IMR-90 (cell line): ENCODE measurements at regions not wholly inside any gene's neighbourhood (a gene's known extent, or its start where the extent isn't known, plus 50 kb on each side); places are given as distances from the start of the nearest gene placed in this dataset.

Experiments used
- ATAC-seq: fragments of 200-7000 bp; cut with Tn5 transposase; 2 replicates; pipeline ENCODE4 v1.9.1; 2020; ENCODE audit warnings: low read depth, mild to moderate bottlenecking, moderate library complexity
- BruUV-seq: library from RNA; stranded (reverse); fragments of 400-500 nt; replicated peaks from 2 replicates; lab custom pipeline; 2021; lab: Mats Ljungman, UMichigan
- CTCF ChIA-PET: fragments of 300-600 bp; formaldehyde crosslinking; extraction: SDS; loops from one replicate; lab custom pipeline; 2021; ENCODE audit warnings: antibody characterized with exemption; lab: Yijun Ruan, JAX
- POLR2A ChIA-PET: fragments of 300-600 bp; sonication (Branson Sonifier 250); formaldehyde crosslinking; loops from one replicate; lab custom pipeline; 2022; ENCODE audit warnings: antibody characterized with exemption; ENCODE audit not compliant: unreplicated experiment; lab: Charles Lee
- DNase-seq: peaks from one replicate; pipeline ENCODE4 v3.0.0; 2013
- H2AFZ ChIP-seq: replicated peaks from 2 replicates; pipeline ENCODE3; 2013; ENCODE audit warnings: low read length, mild to moderate bottlenecking; ENCODE audit not compliant: poor library complexity
- H2AK5ac ChIP-seq: 2 replicates; pipeline ENCODE4 v1.6.1; 2013; ENCODE audit warnings: low read depth, low read length, inconsistent platforms
- H2AK9ac ChIP-seq: replicated peaks from 2 replicates; pipeline ENCODE3; 2013; ENCODE audit warnings: mild to moderate bottlenecking, low read depth, low read length, moderate library complexity; ENCODE audit not compliant: poor library complexity
- H2BK120ac ChIP-seq: 2 replicates; pipeline ENCODE4 v1.6.1; 2013; ENCODE audit warnings: low read depth, low read length, inconsistent platforms
- H2BK15ac ChIP-seq: 3 replicates; pipeline ENCODE4 v1.6.1; 2013; ENCODE audit warnings: low read depth, low read length, inconsistent platforms
- H2BK20ac ChIP-seq: 2 replicates; pipeline ENCODE4 v1.6.1; 2013; ENCODE audit warnings: low read depth, mild to moderate bottlenecking, inconsistent platforms, low read length, moderate library complexity
- H2BK5ac ChIP-seq: 2 replicates; pipeline ENCODE4 v1.6.1; 2013; ENCODE audit warnings: mild to moderate bottlenecking, low read depth, low read length, inconsistent platforms; ENCODE audit not compliant: poor library complexity, severe bottlenecking
- H3K14ac ChIP-seq: replicated peaks from 2 replicates; pipeline ENCODE4 v1.6.1; 2013; ENCODE audit warnings: low read depth, low read length, inconsistent platforms
- H3K18ac ChIP-seq: 2 replicates; pipeline ENCODE4 v1.6.1; 2013; ENCODE audit warnings: low read depth, low read length, control low read depth
- H3K23ac ChIP-seq: 2 replicates; pipeline ENCODE4 v1.6.1; 2013; ENCODE audit warnings: low read depth, low read length, inconsistent platforms
- H3K27ac ChIP-seq: 2 replicates; pipeline ENCODE4 v1.5.1; 2013; ENCODE audit warnings: mild to moderate bottlenecking, control low read depth, low read length; ENCODE audit not compliant: insufficient read depth
- H3K27me3 ChIP-seq: 2 replicates; pipeline ENCODE4 v1.6.1; 2013; ENCODE audit warnings: low read length; ENCODE audit not compliant: control insufficient read depth, insufficient read depth
- H3K36me3 ChIP-seq: 2 replicates; pipeline ENCODE4 v1.6.1; 2013; ENCODE audit warnings: low read length, mixed read lengths; ENCODE audit not compliant: control insufficient read depth, insufficient read depth
- H3K4ac ChIP-seq: 2 replicates; pipeline ENCODE4 v1.6.1; 2013; ENCODE audit warnings: low read depth, low read length, inconsistent platforms
- H3K4me1 ChIP-seq: 2 replicates; pipeline ENCODE4 v1.6.1; 2013; ENCODE audit warnings: low read length, mixed read lengths; ENCODE audit not compliant: control insufficient read depth, insufficient read depth
- H3K4me2 ChIP-seq: 2 replicates; pipeline ENCODE4 v1.6.1; 2013; ENCODE audit warnings: low read depth, mild to moderate bottlenecking, control low read depth, low read length, moderate library complexity
- H3K4me3 ChIP-seq: 2 replicates; pipeline ENCODE4 v1.5.1; 2013; ENCODE audit warnings: low read depth, mild to moderate bottlenecking, control low read depth, low read length, moderate library complexity; ENCODE audit not compliant: insufficient read depth
- H3K56ac ChIP-seq: 2 replicates; pipeline ENCODE4 v1.6.1; 2013; ENCODE audit warnings: low read length, inconsistent platforms; ENCODE audit not compliant: insufficient read depth; ENCODE audit errors: extremely low read depth
- H3K79me1 ChIP-seq, 2 experiments: 2 replicates each; pipeline ENCODE4 v1.6.1; 2013; ENCODE audit warnings: low read length in 2 of 2, inconsistent platforms in 1 of 2, low read depth in 1 of 2
- H3K9ac ChIP-seq: 2 replicates; pipeline ENCODE4 v1.6.1; 2013; ENCODE audit warnings: low read depth, low read length, control low read depth
- H3K9me1 ChIP-seq: 2 replicates; pipeline ENCODE4 v1.6.1; 2013; ENCODE audit warnings: low read length, inconsistent platforms; ENCODE audit not compliant: insufficient read depth
- H3K9me3 ChIP-seq: 2 replicates; pipeline ENCODE4 v1.6.1; 2013; ENCODE audit warnings: low read length; ENCODE audit not compliant: control insufficient read depth, insufficient read depth
- H4K20me1 ChIP-seq: 2 replicates; pipeline ENCODE4 v1.6.1; 2013; ENCODE audit warnings: low read length, inconsistent platforms; ENCODE audit not compliant: insufficient read depth
- H4K5ac ChIP-seq: 2 replicates; pipeline ENCODE4 v1.6.1; 2013; ENCODE audit warnings: mild to moderate bottlenecking, low read depth, low read length, control low read depth
- H4K8ac ChIP-seq, 2 experiments: 2 replicates each; pipeline ENCODE4 v1.6.1; 2013; ENCODE audit warnings: low read depth in 2 of 2, low read length in 2 of 2, control low read depth in 1 of 2, inconsistent platforms in 1 of 2
- H4K91ac ChIP-seq: 2 replicates; pipeline ENCODE4 v1.6.1; 2013; ENCODE audit warnings: low read depth, low read length, inconsistent platforms; ENCODE audit not compliant: insufficient read depth
- FOS ChIP-seq: fragments of 150-350 bp; IDR thresholded peaks from 2 replicates; pipeline ENCODE4 v1.6.1; 2016; ENCODE audit warnings: low read depth, low read length
- MAZ ChIP-seq: IDR thresholded peaks from 2 replicates; pipeline ENCODE4 v1.6.1; 2012; ENCODE audit warnings: low read depth, mild to moderate bottlenecking, low read length, improper control_type of control experiment, moderate library complexity, borderline replicate concordance
- NFE2L2 ChIP-seq: fragments of 150-350 bp; IDR thresholded peaks from 2 replicates; pipeline ENCODE4 v1.6.1; 2016; ENCODE audit warnings: low read depth, mild to moderate bottlenecking, low read length
- RAD21 ChIP-seq: IDR thresholded peaks from 2 replicates; pipeline ENCODE4 v1.6.1; 2012; ENCODE audit warnings: low read length, improper control_type of control experiment
- RCOR1 ChIP-seq: IDR thresholded peaks from 2 replicates; pipeline ENCODE4 v1.6.1; 2012; ENCODE audit warnings: mild to moderate bottlenecking, low read length, improper control_type of control experiment; ENCODE audit not compliant: insufficient replicate concordance
- RFX5 ChIP-seq: IDR thresholded peaks from 2 replicates; pipeline ENCODE4 v1.8.0; 2012; ENCODE audit warnings: low read depth, mild to moderate bottlenecking, low read length, moderate library complexity
- SMC3 ChIP-seq: fragments of 150-350 bp; IDR thresholded peaks from 2 replicates; pipeline ENCODE4 v1.6.1; 2016; ENCODE audit warnings: low read depth, mild to moderate bottlenecking, antibody characterized with exemption, low read length, moderate library complexity
- WGBS, 2 experiments: methylation state at CpG; one replicate each; pipeline versions ENCODE4 v1.1.5 to v1.1.7; 2013; ENCODE audit warnings: missing lambda C conversion rate in 2 of 2; ENCODE audit not compliant: insufficient read length in 1 of 2; ENCODE audit errors: extremely low coverage in 2 of 2; 5-methylcytosine and 5-hydroxymethylcytosine counted together
- dilution Hi-C: fragments of 300-500 bp; cut with HindIII; formaldehyde crosslinking; loops from one replicate; pipeline ENCODE4 v1.14.3; 2018; ENCODE audit warnings: low sequenced_read_pairs; ENCODE audit not compliant: unreplicated experiment
- in situ Hi-C: fragments of 300-500 bp; cut with MboI; formaldehyde crosslinking; loops from 3 replicates; pipeline ENCODE4 v1.14.3; 2019; ENCODE audit warnings: low sequenced_read_pairs, inconsistent platforms, mixed read lengths
- intact Hi-C: fragments of 100-400 bp; cut with micrococcal nuclease; formaldehyde crosslinking; loops from 2 replicates; pipeline ENCODE4 v1.10.0; 2022
- TF ChIP-seq, protein P1 (sequence below): fragments of 150-350 bp; IDR thresholded peaks from 2 replicates; pipeline ENCODE4 v1.6.1; 2016; ENCODE audit warnings: low read depth, mild to moderate bottlenecking, low read length, moderate library complexity, borderline replicate concordance
- TF ChIP-seq, protein P2 (sequence below): conservative IDR thresholded peaks from 2 replicates; pipeline ENCODE4 v1.5.1; 2012; ENCODE audit warnings: mild to moderate bottlenecking, low read depth, low read length, improper control_type of control experiment

DNA sequence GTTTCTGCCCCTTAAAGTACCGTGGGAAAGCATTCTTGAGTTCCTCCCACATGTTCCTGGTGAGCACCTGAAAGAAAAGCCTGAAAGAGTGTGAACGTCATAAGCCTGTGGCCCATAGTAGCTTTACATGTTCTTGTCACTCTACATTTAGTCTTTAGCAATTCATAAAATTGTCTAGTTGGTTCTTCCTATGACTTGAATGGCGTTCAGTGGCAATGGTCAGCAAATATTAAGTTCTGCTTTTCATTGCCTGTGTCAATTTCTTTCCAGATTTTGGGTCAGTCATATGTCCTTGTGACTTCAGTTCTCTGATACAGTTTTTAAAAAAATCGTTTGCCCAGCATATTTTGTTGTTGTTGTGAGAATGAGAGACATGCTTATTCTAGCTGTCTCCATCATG lies 650.0 kb upstream of the BOD1L1 start:
- H3K18ac ChIP-seq: no peak overlapping the region
- no peak overlapping the region for H3K4me2 ChIP-seq
- no peak overlapping the region for H3K4ac ChIP-seq
- no peaks in the 10 kb centered on the region for H3K36me3 ChIP-seq
- BruUV-seq: no TSS peak
- H4K8ac ChIP-seq: no peak overlapping the region
- no peak overlapping the region for H3K14ac ChIP-seq
- TF ChIP-seq MAZ (no peak), RFX5 (no peak), NFE2L2 (no peak), RAD21 (no peak), FOS (no peak), RCOR1 (no peak), SMC3 (no peak)
- TF ChIP-seq, protein P1, sequence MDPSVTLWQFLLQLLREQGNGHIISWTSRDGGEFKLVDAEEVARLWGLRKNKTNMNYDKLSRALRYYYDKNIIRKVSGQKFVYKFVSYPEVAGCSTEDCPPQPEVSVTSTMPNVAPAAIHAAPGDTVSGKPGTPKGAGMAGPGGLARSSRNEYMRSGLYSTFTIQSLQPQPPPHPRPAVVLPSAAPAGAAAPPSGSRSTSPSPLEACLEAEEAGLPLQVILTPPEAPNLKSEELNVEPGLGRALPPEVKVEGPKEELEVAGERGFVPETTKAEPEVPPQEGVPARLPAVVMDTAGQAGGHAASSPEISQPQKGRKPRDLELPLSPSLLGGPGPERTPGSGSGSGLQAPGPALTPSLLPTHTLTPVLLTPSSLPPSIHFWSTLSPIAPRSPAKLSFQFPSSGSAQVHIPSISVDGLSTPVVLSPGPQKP: no peak
- TF ChIP-seq, protein P2, sequence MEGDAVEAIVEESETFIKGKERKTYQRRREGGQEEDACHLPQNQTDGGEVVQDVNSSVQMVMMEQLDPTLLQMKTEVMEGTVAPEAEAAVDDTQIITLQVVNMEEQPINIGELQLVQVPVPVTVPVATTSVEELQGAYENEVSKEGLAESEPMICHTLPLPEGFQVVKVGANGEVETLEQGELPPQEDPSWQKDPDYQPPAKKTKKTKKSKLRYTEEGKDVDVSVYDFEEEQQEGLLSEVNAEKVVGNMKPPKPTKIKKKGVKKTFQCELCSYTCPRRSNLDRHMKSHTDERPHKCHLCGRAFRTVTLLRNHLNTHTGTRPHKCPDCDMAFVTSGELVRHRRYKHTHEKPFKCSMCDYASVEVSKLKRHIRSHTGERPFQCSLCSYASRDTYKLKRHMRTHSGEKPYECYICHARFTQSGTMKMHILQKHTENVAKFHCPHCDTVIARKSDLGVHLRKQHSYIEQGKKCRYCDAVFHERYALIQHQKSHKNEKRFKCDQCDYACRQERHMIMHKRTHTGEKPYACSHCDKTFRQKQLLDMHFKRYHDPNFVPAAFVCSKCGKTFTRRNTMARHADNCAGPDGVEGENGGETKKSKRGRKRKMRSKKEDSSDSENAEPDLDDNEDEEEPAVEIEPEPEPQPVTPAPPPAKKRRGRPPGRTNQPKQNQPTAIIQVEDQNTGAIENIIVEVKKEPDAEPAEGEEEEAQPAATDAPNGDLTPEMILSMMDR: no peak
- H2BK15ac ChIP-seq: no peak overlapping the region
- dilution Hi-C loops: no loop called here
- CTCF ChIA-PET: no interaction called here
- H3K79me1 ChIP-seq: no peaks in the 10 kb centered on the region
- H3K23ac ChIP-seq: no peak overlapping the region
- intact Hi-C loops: no loop called here
- H2BK20ac ChIP-seq: no peak overlapping the region
- no peak overlapping the region for H2AFZ ChIP-seq
- DNase-seq (no peak), ATAC-seq (no peak)
- H2AK9ac ChIP-seq: no peak overlapping the region
- no peak overlapping the region for H3K27ac ChIP-seq
- H4K5ac ChIP-seq: no peak overlapping the region
- H3K9ac ChIP-seq: no peak overlapping the region
- H3K56ac ChIP-seq: no peak overlapping the region
- H3K9me1 ChIP-seq: no peaks in the 10 kb centered on the region
- no peak overlapping the region for H2BK5ac ChIP-seq
- POLR2A ChIA-PET: no interaction called here
- in situ Hi-C loops: no loop called here
- no peak overlapping the region for H3K4me3 ChIP-seq
- no peaks in the 10 kb centered on the region for H3K4me1 ChIP-seq
- H3K27me3 ChIP-seq: no peaks in the 10 kb centered on the region; the same call in 1 of the 2 replicates
- no peaks in the 10 kb centered on the region for H4K20me1 ChIP-seq
- no peak overlapping the region for H2BK120ac ChIP-seq
- H4K91ac ChIP-seq: no peak overlapping the region
- H3K9me3 ChIP-seq: no peaks in the 10 kb centered on the region
- H2AK5ac ChIP-seq: no peak overlapping the region
- 33% methylated on average over 1 of the region's 4 CpGs; no CpG with 5 or more reads in 1 of the 2 experiments for WGBS, 2 experiments
